Duodenal mucosa (tissue), 2 donors: ENCODE measurements at regions not wholly inside any gene's neighbourhood (a gene's known extent, or its start where the extent isn't known, plus 50 kb on each side); places are given as distances from the start of the nearest gene placed in this dataset.

Experiments used
- H3K27ac ChIP-seq: one replicate; pipeline ENCODE4 v1.7.0; 2013; ENCODE audit warnings: low read depth, low read length
- H3K27me3 ChIP-seq, 2 donors: one replicate each; pipeline ENCODE4 v1.7.0; 2013; ENCODE audit warnings: low read length in 2 of 2, control low read depth in 1 of 2; ENCODE audit not compliant: insufficient read depth in 2 of 2, control insufficient read depth in 1 of 2
- H3K36me3 ChIP-seq, 2 donors: one replicate each; pipeline ENCODE4 v1.7.0; 2013; ENCODE audit warnings: low read length in 2 of 2, control low read depth in 1 of 2; ENCODE audit not compliant: insufficient read depth in 2 of 2, control insufficient read depth in 1 of 2
- H3K4me1 ChIP-seq, 2 donors: one replicate each; pipeline ENCODE4 v1.7.0; 2013; ENCODE audit warnings: low read length in 2 of 2, control low read depth in 1 of 2; ENCODE audit not compliant: insufficient read depth in 2 of 2, control insufficient read depth in 1 of 2
- H3K4me3 ChIP-seq, 2 donors: one replicate each; pipeline ENCODE4 v1.7.0; 2013; ENCODE audit warnings: low read length in 2 of 2, low read depth in 1 of 2
- H3K9ac ChIP-seq, 2 donors: one replicate each; pipeline ENCODE4 v1.7.0; 2013; ENCODE audit warnings: low read length in 2 of 2, low read depth in 1 of 2
- H3K9me3 ChIP-seq, 2 donors: one replicate each; pipeline ENCODE4 v1.7.0; 2013; ENCODE audit warnings: low read length in 2 of 2, control low read depth in 1 of 2; ENCODE audit not compliant: control insufficient read depth in 1 of 2

DNA sequence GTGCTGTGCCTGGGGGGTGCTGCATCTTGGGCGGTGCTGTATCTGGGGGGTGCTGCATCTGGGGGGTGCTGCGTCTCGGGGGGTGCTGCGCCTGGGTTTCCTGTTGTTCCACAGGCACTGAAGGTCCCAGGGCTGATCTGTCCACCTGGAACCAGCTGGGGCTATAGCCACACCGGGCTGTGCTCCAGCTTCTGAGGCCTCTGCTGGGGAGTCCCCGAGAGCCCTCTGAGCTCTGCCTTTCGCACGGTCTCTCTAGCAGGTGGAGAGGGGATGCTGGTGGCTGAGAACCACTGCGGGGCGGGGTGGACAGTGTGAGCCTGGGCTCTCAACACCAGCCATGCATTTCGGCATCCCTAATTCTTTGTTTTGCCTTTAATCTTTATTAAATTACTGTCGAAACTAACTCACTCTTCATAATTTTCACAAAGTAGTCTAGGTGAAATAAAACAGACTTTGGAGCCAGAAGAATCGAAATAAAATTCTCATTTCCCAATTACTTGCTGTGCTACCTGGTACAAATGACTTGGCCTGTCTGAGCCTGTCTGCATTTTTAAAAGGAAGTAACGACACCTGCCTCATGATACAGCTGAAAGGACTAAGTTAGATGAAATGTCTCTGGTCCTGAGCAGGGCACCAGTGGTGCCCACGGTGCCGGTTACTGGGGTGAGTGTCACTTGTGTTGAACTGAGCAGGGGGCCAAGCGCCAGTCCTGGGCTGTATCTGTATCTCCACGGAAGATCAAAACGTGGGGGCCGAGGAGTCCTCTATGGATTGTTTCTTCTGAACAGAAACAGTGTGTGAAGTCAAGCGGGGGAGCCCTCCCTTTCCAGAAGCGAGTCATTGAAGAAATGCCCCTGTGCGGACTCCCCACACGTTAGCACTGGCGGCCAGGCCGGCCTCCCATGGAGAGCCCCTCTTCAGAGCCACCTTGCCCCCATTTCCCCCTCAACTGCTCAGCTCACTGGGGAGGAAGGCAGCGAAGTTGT lies 142.0 kb downstream of the ASB1 start:
- Histone ChIP-seq H3K36me3 (no peaks in the 10 kb centered on the region), H3K27ac (no peak overlapping the region), H3K4me1 (no peaks in the 10 kb centered on the region), H3K9ac (no peak overlapping the region), H3K27me3 (no peaks in the 10 kb centered on the region), H3K4me3 (no peak overlapping the region), H3K9me3 (no peaks in the 10 kb centered on the region)

DNA sequence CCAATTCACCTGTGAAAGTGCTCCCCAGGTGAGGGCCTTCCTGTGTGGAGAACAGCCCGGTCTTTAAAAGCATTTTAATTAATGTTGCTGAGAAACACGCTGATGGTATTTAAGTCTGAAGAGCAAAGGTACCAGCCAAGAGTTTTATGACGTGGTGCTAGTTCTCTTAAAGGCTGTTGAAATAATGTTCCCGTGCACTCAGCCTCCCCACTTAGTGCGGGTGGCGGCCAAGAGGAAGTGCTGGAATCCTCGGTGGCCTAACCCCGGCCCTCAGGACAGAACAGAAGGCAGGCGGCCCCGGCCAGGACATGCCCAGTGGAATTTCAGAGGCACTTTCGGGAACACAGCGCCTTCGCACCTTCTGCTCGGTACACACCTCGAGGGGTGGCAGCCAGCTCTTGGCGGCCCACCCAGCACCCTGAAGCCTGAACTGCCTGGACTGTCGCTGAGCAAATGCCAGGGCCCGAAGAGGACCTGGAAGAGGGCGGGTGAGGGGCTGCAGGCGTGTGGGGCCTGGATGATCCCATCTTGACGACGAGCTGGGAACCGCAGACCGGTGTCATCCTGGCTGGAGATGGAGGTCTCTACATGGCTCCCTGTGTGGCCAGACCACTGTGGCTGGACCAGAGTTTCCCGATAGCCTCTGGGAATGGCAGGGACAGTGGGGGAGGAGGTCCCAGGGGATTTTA lies 142.9 kb downstream of the ASB1 start:
- Histone ChIP-seq H3K36me3 (no peaks in the 10 kb centered on the region), H3K9me3 (no peaks in the 10 kb centered on the region), H3K9ac (no peak overlapping the region), H3K4me1 (no peaks in the 10 kb centered on the region), H3K27me3 (no peaks in the 10 kb centered on the region), H3K4me3 (no peak overlapping the region), H3K27ac (no peak overlapping the region)

DNA sequence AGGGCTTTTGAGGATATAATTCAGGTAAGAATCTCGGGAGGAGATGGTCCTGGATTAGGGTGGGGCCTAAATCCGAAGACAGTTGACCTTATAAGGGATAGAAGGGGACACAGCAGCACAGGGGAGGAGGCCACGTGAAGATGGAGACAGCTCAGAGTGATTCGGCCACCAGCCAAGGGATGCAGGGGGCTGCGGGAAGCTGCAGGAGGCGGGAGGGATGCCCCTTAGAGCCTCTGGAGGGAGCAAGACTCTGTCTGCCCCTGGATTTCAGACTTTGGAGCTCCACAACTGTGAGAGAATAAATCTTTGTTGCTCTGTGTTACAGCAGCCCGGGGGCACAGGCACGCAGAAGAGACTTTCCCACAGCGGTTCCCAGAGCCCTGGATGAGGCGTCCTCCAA lies 143.7 kb downstream of the ASB1 start:
- Histone ChIP-seq H3K36me3 (no peaks in the 10 kb centered on the region), H3K9me3 (no peaks in the 10 kb centered on the region), H3K4me1 (no peaks in the 10 kb centered on the region), H3K27me3 (no peaks in the 10 kb centered on the region), H3K4me3 (no peak overlapping the region), H3K27ac (no peak overlapping the region), H3K9ac (no peak overlapping the region)

DNA sequence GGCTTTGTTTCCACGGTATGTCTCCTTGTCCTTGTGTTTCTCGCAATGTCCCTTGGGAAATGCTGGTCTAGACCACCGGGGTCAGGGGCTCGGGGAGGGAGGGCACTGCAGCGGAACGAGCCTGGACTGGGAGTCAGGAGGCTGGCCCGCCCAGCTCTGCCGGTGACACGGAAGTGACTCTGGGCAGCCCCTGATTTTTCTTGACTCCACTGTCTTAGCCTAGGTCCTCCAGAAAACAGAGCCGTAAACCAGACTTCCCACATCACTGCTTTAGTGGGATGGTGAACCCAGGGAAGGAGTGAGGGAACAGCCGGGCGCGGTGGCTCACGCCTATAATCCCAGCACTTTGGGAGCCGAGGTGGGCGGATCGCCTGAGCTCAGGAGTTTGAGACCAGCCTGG lies 144.2 kb downstream of the ASB1 start:
- Histone ChIP-seq H3K9ac (no peak overlapping the region), H3K27ac (no peak overlapping the region), H3K36me3 (no peaks in the 10 kb centered on the region), H3K27me3 (no peaks in the 10 kb centered on the region), H3K4me3 (no peak overlapping the region), H3K9me3 (no peaks in the 10 kb centered on the region), H3K4me1 (no peaks in the 10 kb centered on the region)

DNA sequence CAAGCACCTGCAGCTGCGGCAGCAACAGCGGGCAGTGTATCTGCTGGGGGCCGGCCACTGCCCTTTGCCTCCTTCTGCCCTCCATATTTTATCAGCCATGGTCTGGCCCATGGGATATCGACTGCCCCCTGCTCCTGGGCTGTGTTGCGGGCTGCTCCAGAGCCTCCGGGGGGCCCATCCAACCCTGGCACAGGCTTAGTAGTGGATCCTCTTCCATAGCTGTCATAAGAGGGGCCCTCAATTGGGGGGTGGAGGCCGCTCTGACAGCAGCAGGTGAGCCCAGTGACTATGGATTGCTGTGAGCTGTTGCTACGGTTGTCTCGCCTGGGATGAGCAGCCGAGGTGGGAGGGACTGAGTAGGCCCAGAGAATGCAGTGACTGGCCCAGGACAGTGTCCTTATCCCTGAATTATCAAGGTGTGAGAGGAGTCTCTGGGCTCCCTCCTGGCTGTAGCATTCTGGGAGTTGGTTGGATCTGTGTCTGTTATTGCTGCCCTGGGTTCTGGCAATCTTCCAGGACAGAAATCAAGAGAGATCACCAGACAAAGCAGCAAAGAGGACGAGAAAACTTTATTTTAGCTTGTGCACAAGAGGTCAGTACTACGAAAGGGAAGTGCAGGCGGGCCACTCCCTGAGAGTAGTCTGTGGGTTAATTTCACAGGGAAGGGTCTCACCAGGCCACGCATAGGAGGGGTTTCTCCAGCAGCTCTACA lies 145.1 kb downstream of the ASB1 start:
- H3K9ac ChIP-seq, result no peak overlapping the region
- H3K4me1 ChIP-seq, result no peaks in the 10 kb centered on the region
- no peaks in the 10 kb centered on the region for H3K9me3 ChIP-seq
- no peak overlapping the region for H3K4me3 ChIP-seq
- no peaks in the 10 kb centered on the region for H3K27me3 ChIP-seq
- H3K36me3 ChIP-seq, result no peaks in the 10 kb centered on the region
- H3K27ac ChIP-seq, result no peak overlapping the region

DNA sequence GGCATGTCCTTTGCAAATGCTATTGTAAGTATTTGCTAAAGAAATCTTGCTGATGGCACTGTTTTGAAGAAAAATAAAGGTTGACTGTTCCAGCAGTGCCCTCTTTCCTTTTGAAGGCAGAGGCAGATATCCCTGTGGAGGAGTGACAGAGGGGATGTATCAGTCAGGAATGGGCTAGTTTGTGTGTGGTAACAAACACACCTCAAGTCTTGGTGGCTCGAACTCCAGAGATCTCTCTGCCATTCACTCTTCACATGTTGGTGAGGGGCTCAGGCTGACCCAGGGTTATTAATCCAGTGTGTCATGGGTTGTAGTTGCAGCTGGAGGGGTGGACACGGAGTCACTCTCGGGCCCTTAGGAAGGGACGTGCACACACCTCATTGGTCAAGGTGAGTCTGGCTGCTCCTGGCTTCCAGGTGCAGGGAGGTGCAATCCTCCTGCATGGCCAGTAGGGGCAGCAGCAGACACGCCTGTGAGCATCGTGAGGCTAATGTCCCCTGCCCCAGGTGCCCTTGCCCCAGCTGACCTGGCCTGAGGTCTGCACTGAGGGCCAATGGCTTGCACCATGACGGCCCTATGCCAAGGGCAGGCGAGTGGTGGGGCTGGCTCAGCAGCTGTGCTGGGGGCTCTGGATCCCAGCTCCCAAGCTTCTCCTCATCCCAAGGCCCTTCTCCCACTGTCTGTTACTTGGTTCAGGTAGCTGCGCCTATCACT lies 146.5 kb downstream of the ASB1 start:
- H3K9me3 ChIP-seq, result no peaks in the 10 kb centered on the region
- no peaks in the 10 kb centered on the region for H3K4me1 ChIP-seq
- H3K9ac ChIP-seq, result no peak overlapping the region
- H3K36me3 ChIP-seq, result no peaks in the 10 kb centered on the region
- no peak overlapping the region for H3K4me3 ChIP-seq
- H3K27ac ChIP-seq, result no peak overlapping the region
- no peaks in the 10 kb centered on the region for H3K27me3 ChIP-seq

DNA sequence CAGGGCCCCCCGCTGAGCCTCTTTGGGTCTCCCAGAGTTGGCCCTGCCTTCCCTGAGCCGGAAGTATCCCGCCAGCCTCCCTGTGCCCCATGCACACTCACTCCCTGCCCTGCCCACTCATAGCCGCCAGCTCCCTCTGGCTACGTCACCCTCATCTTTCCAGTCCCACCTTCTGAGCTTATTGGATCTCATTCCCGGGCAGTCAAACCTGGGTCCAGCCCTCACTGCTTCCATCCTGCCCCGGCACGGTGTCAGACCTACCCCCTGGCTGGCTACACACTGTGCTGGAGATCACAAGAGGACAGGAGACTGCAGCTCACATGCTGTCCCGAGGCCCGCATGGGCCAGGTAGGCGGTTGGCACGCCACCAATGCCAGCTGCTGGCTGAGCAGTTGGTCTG lies 147.2 kb downstream of the ASB1 start:
- Histone ChIP-seq H3K4me1 (no peaks in the 10 kb centered on the region), H3K9me3 (no peaks in the 10 kb centered on the region), H3K27me3 (no peaks in the 10 kb centered on the region), H3K36me3 (no peaks in the 10 kb centered on the region), H3K4me3 (no peak overlapping the region), H3K27ac (no peak overlapping the region), H3K9ac (no peak overlapping the region)

DNA sequence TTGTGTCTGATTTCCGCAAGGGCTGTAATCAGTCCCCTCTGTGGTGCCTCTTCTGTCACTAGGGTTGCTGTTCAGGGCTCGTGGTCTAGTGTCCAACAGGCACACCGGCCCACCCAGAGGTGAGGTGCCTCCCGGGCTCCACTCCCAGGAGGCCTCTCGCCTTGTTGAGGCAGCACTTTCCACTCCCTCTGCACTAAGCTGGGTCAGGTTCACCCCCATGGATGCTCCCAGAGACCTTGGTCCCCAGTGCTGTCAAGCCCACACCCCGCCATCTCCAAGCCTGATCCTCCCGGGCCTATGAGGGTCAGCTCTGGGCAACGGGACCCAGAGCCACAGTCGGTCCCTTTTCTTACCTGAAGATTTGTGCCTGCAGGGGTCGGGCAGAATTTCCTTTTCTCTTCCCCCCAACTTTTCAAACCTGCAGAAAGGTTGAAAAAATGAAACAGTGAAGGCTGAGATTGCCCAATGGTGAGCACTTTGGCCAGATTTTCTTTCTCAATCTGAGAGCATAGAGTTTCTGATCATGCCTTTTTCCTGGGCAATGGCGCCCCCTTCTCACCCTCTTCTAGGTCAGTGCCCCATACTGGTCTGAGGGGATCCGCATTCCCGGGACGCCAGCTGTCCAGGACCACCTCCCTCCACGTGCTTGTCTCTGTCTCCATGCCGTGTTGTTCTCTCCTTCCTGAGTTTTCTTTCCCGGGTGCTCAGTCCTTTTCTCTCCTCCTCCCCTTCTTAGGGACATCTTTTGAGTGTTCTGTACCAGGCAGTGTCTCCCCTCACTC lies 148.0 kb downstream of the ASB1 start:
- H3K4me1 ChIP-seq, result no peaks in the 10 kb centered on the region
- H3K27ac ChIP-seq, result no peak overlapping the region
- no peak overlapping the region for H3K4me3 ChIP-seq
- H3K9ac ChIP-seq, result no peak overlapping the region
- no peaks in the 10 kb centered on the region for H3K36me3 ChIP-seq
- no peaks in the 10 kb centered on the region for H3K27me3 ChIP-seq
- no peaks in the 10 kb centered on the region for H3K9me3 ChIP-seq

DNA sequence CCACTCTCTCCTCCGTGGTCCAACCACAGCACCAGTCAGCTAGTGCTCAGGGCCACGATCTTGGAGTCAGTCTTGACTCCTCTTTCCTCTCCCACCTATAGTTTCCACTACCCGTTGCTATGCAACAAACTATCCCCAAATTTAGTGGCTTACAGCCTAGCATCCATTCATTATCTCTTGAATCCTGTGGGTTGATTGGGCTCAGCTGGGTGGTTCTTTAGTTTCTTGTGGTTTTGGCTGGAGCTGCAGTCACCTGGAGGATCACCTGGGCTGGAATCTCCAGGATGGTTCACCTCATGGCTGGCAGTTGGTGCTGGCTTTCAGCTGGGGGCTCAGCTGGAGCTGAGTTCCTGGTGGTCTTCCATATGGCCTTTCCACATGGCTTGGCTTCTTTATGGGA lies 149.9 kb downstream of the ASB1 start:
- no peak overlapping the region for H3K9ac ChIP-seq
- H3K4me3 ChIP-seq, result no peak overlapping the region
- H3K27ac ChIP-seq, result no peak overlapping the region
- no peaks in the 10 kb centered on the region for H3K36me3 ChIP-seq
- H3K9me3 ChIP-seq, result no peaks in the 10 kb centered on the region
- no peaks in the 10 kb centered on the region for H3K27me3 ChIP-seq
- H3K4me1 ChIP-seq, result no peaks in the 10 kb centered on the region
